DND-41 (cell line): ENCODE measurements at regions not wholly inside any gene's neighbourhood (a gene's known extent, or its start where the extent isn't known, plus 50 kb on each side); places are given as distances from the start of the nearest gene placed in this dataset.

Experiments
- EZH2 ChIP-seq: IDR thresholded peaks from 3 replicates; pipeline ENCODE4 v1.6.1; 2012; ENCODE audit warnings: borderline replicate concordance, low read depth, mild to moderate bottlenecking, moderate library complexity, low read length, inconsistent platforms; ENCODE audit not compliant: severe bottlenecking
- TF ChIP-seq, protein P1 (sequence below): IDR thresholded peaks from 2 replicates; pipeline ENCODE4 v1.5.1; 2012; ENCODE audit warnings: borderline replicate concordance, low read length, moderate library complexity, mild to moderate bottlenecking; ENCODE audit not compliant: poor library complexity, severe bottlenecking; ENCODE audit errors: extremely low read depth

DNA sequence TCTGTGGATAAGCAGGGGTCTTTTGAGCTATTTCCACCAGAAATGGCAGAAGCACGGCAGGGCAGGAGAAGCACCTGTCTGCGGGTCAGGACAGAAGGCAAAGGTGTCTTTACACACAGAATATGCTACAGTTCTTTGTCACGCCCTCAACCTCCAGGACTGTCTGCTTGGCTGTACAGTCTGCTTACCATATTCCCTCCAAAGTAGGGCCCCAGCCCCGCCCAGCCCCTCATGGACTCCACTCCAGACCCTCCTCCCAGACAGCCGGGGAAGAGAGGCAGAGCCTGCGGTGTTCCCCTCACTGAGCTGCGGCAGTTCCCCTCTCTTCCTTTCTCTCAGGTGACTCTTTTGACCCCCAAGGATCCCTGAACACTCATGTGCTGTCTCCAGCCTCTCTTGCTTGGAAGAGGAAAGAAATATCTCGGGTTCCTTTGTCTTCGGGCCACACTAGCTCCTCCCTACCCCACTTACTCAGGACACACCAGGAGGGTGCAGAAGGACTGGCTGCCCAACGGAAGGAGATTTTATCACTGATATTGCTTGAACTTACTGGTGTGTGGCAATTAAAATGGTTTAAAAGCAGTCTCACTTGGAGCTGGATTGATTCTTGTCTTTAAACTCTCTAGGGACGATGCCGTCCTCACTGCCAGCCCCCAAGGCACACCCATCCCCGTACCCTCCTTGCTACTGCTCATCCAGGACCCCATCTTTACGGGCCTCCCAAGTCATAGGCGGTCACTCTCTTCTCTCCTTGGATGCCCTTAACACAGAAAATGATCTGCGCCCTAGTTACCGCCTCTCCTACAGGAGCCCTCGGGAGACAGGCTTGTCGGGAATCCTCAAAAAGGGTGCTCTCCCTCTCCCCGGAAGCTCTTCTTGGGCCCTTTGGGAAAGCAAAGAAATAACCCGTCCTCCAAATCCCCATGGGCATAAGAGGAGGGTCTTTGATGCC is 169.7 kb downstream of the TOMM20 start:
- TF ChIP-seq, protein P1, sequence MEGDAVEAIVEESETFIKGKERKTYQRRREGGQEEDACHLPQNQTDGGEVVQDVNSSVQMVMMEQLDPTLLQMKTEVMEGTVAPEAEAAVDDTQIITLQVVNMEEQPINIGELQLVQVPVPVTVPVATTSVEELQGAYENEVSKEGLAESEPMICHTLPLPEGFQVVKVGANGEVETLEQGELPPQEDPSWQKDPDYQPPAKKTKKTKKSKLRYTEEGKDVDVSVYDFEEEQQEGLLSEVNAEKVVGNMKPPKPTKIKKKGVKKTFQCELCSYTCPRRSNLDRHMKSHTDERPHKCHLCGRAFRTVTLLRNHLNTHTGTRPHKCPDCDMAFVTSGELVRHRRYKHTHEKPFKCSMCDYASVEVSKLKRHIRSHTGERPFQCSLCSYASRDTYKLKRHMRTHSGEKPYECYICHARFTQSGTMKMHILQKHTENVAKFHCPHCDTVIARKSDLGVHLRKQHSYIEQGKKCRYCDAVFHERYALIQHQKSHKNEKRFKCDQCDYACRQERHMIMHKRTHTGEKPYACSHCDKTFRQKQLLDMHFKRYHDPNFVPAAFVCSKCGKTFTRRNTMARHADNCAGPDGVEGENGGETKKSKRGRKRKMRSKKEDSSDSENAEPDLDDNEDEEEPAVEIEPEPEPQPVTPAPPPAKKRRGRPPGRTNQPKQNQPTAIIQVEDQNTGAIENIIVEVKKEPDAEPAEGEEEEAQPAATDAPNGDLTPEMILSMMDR: no peak
- no peak for TF ChIP-seq EZH2
